ENCODE measurements at regions not wholly inside any gene's neighbourhood (a gene's known extent, or its start where the extent isn't known, plus 50 kb on each side); places are given as distances from the start of the nearest gene placed in this dataset.

GRCh38 chr11:98728421-98728820, 292.3 kb upstream of the CNTN5 start:
- WGBS (ENCODE audit: insufficient coverage, insufficient replicate concordance, low lambda C conversion rate, missing lambda C conversion rate) = 19% methylated on average over 4 of the region's 4 CpGs

More at GRCh38 chr11:98728421-98728820, 292.3 kb upstream of the CNTN5 start:
- Histone ChIP-seq H3K4me2 (ENCODE audit: control insufficient read depth, insufficient read depth) (no peak overlapping the region), H3K36me3 (ENCODE audit: control insufficient read depth in 2 of 2, insufficient read depth in 2 of 2, low read length in 1 of 2) (no peaks in the 10 kb centered on the region), H2AFZ (ENCODE audit: control insufficient read depth, low read depth, low read length) (no peak overlapping the region), H3K27ac (ENCODE audit: control insufficient read depth, insufficient read depth) (no peak overlapping the region), H4K20me1 (ENCODE audit: control insufficient read depth, insufficient read depth) (no peaks in the 10 kb centered on the region), H3K4me1 (ENCODE audit: control insufficient read depth, insufficient read depth, low read length) (no peaks in the 10 kb centered on the region), H3K9ac (ENCODE audit: control insufficient read depth, insufficient read depth, low read length) (no peak overlapping the region), H3K4me3 (no peak overlapping the region), H3K79me2 (ENCODE audit: control insufficient read depth, insufficient read depth, low read length) (no peaks in the 10 kb centered on the region), H3K27me3 (replicated peaks in 1 of 2; ENCODE audit: control insufficient read depth in 2 of 2, insufficient read depth in 2 of 2, low read length in 1 of 2) (no peaks in the 10 kb centered on the region), H3K9me3 (replicated peaks; ENCODE audit: control insufficient read depth, insufficient read depth, low read length) (no peaks in the 10 kb centered on the region)
- intact Hi-C loops (cut with micrococcal nuclease; ENCODE audit: unreplicated experiment) (no loop called here), in situ Hi-C loops (cut with MboI) (no loop called here)
- ChIA-PET SMC1A (ENCODE audit: uncharacterized antibody, unreplicated experiment) (no interaction called here), RAD21 (ENCODE audit: unreplicated experiment) (no interaction called here), CTCF (no interaction called here), POLR2A (no interaction called here)
- FAIRE-seq (no peak), DNase-seq (ENCODE audit: low read depth, low spot score) (no peak), ATAC-seq (no peak)
- no TSS peak for BruUV-seq (replicated peaks)
- no peak for TF ChIP-seq CEBPZ (IDR thresholded peaks at IDR 0.05; ENCODE audit: low read depth, low read length)
- TF ChIP-seq YY1 (IDR thresholded peaks at IDR 0.05; ENCODE audit: low read depth, low read length) = no peak
- TF ChIP-seq TCF3 (IDR thresholded peaks at IDR 0.05; ENCODE audit: borderline replicate concordance, insufficient read depth, low read depth, low read length) = no peak
- TF ChIP-seq FOXM1 (IDR thresholded peaks at IDR 0.05; ENCODE audit: low read depth, low read length) = no peak
- TF ChIP-seq PBX3 (IDR thresholded peaks at IDR 0.05; ENCODE audit: insufficient replicate concordance, low read depth, low read length) = no peak
- TF ChIP-seq TCF7 (IDR thresholded peaks at IDR 0.05; ENCODE audit: borderline replicate concordance) = no peak
- no peak for TF ChIP-seq TBL1XR1 (IDR thresholded peaks at IDR 0.05; ENCODE audit: low read depth, low read length)
- no peak for TF ChIP-seq BCLAF1 (IDR thresholded peaks at IDR 0.05)
- no peak for TF ChIP-seq STAT1 (conservative IDR thresholded peaks at IDR 0.05)
- no peak for TF ChIP-seq SREBF1 (IDR thresholded peaks at IDR 0.05; ENCODE audit: low read length)
- no peak for TF ChIP-seq CREB1 (IDR thresholded peaks at IDR 0.05; ENCODE audit: low read depth)
- TF ChIP-seq SMC3 (IDR thresholded peaks at IDR 0.05; ENCODE audit: borderline replicate concordance, low read length) = no peak
- no peak for TF ChIP-seq CBX5 (IDR thresholded peaks at IDR 0.05; ENCODE audit: low read depth)
- TF ChIP-seq HCFC1 (IDR thresholded peaks at IDR 0.05; ENCODE audit: low read length) = no peak

All from GM12878 (cell line).